ENCODE measurements at regions not wholly inside any gene's neighbourhood (a gene's known extent, or its start where the extent isn't known, plus 50 kb on each side); places are given as distances from the start of the nearest gene placed in this dataset.
A peak's percentile ranks its signal among the peaks of the same experiment; 100 is the strongest.

GRCh38 chr13:23488442-23488841, 54.9 kb upstream of the SACS start:
- no peak for DNase-seq

GRCh38 chr13:23496255-23496654, 62.8 kb upstream of the SACS start:
- DNase-seq: no peak

- no peak for DNase-seq
Observed at GRCh38 chr13:23497191-23497590, 63.7 kb upstream of the SACS start.

GRCh38 chr13:23500849-23501248, 67.3 kb upstream of the SACS start:
- DNase-seq: no peak

GRCh38 chr13:23504180-23504579, 66.0 kb upstream of the TNFRSF19 start:
- DNase-seq: no peak

- DNase-seq: no peak
Observed at GRCh38 chr13:23505007-23505406, 65.2 kb upstream of the TNFRSF19 start.

- DNase-seq: peak; percentile 60
Observed at GRCh38 chr13:23506071-23506806, 64.0 kb upstream of the TNFRSF19 start.

GRCh38 chr13:23506807-23507291, 63.4 kb upstream of the TNFRSF19 start:
- DNase-seq: no peak

- DNase-seq: no peak
Observed at GRCh38 chr13:23509781-23510543, 60.2 kb upstream of the TNFRSF19 start.

GRCh38 chr13:23510544-23510916, 59.7 kb upstream of the TNFRSF19 start:
- DNase-seq: no peak

- peak; percentile 54 for DNase-seq
Observed at GRCh38 chr13:23510979-23511735, 59.1 kb upstream of the TNFRSF19 start.

- DNase-seq: no peak
Observed at GRCh38 chr13:23512762-23513395, 57.3 kb upstream of the TNFRSF19 start.

- DNase-seq: no peak
Observed at GRCh38 chr13:23513455-23513854, 56.8 kb upstream of the TNFRSF19 start.

GRCh38 chr13:23514076-23514475, 56.1 kb upstream of the TNFRSF19 start:
- no peak for DNase-seq

- DNase-seq: no peak
Observed at GRCh38 chr13:23515116-23515515, 55.1 kb upstream of the TNFRSF19 start.

- no peak for DNase-seq
Observed at GRCh38 chr13:23516190-23516589, 54.0 kb upstream of the TNFRSF19 start.

- no peak for DNase-seq
Observed at GRCh38 chr13:23516702-23517101, 53.5 kb upstream of the TNFRSF19 start.

GRCh38 chr13:23518231-23518630, 52.0 kb upstream of the TNFRSF19 start:
- no peak for DNase-seq
